ENCODE measurements at regions not wholly inside any gene's neighbourhood (a gene's known extent, or its start where the extent isn't known, plus 50 kb on each side); places are given as distances from the start of the nearest gene placed in this dataset.

- no peak for TF ChIP-seq GABPA (IDR thresholded peaks at IDR 0.05; ENCODE audit: low read depth)
- no peak for TF ChIP-seq POLR2AphosphoS5 (IDR thresholded peaks at IDR 0.05; ENCODE audit: low read depth)
- TF ChIP-seq, protein P1, sequence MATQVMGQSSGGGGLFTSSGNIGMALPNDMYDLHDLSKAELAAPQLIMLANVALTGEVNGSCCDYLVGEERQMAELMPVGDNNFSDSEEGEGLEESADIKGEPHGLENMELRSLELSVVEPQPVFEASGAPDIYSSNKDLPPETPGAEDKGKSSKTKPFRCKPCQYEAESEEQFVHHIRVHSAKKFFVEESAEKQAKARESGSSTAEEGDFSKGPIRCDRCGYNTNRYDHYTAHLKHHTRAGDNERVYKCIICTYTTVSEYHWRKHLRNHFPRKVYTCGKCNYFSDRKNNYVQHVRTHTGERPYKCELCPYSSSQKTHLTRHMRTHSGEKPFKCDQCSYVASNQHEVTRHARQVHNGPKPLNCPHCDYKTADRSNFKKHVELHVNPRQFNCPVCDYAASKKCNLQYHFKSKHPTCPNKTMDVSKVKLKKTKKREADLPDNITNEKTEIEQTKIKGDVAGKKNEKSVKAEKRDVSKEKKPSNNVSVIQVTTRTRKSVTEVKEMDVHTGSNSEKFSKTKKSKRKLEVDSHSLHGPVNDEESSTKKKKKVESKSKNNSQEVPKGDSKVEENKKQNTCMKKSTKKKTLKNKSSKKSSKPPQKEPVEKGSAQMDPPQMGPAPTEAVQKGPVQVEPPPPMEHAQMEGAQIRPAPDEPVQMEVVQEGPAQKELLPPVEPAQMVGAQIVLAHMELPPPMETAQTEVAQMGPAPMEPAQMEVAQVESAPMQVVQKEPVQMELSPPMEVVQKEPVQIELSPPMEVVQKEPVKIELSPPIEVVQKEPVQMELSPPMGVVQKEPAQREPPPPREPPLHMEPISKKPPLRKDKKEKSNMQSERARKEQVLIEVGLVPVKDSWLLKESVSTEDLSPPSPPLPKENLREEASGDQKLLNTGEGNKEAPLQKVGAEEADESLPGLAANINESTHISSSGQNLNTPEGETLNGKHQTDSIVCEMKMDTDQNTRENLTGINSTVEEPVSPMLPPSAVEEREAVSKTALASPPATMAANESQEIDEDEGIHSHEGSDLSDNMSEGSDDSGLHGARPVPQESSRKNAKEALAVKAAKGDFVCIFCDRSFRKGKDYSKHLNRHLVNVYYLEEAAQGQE (IDR thresholded peaks at IDR 0.05; ENCODE audit: insufficient replicate concordance, low read depth), result no peak
- TF ChIP-seq SPI1 (IDR thresholded peaks at IDR 0.05; ENCODE audit: borderline replicate concordance, low read depth), result no peak
- no peak for TF ChIP-seq CTCF (IDR thresholded peaks at IDR 0.05; ENCODE audit: insufficient read depth, low read length)
- Histone ChIP-seq H3K27me3 (ENCODE audit: insufficient read depth, poor library complexity, severe bottlenecking) (no peaks in the 10 kb centered on the region), H3K4me3 (replicated peaks; ENCODE audit: insufficient read depth, low read length) (no peak overlapping the region), H3K27ac (replicated peaks) (no peak overlapping the region)
- no peak for DNase-seq (ENCODE audit: low read depth in 1 of 2, low spot score in 1 of 2)
Observed at GRCh38 chr10:10365676-10366075, 652.0 kb upstream of the CELF2 start.

GRCh38 chr10:10366836-10367235 lies 650.8 kb upstream of the CELF2 start:
- Histone ChIP-seq H3K27me3 (ENCODE audit: insufficient read depth, poor library complexity, severe bottlenecking) (no peaks in the 10 kb centered on the region), H3K4me3 (replicated peaks; ENCODE audit: insufficient read depth, low read length) (no peak overlapping the region), H3K27ac (replicated peaks) (no peak overlapping the region)
- DNase-seq (ENCODE audit: low read depth in 1 of 2, low spot score in 1 of 2), result no peak
- TF ChIP-seq CTCF (IDR thresholded peaks at IDR 0.05; ENCODE audit: insufficient read depth, low read length) (no peak), GABPA (IDR thresholded peaks at IDR 0.05; ENCODE audit: low read depth) (no peak)
- TF ChIP-seq, protein P1 (IDR thresholded peaks at IDR 0.05; ENCODE audit: insufficient replicate concordance, low read depth), result no peak

- TF ChIP-seq GABPA (IDR thresholded peaks at IDR 0.05; ENCODE audit: low read depth) (no peak), SPI1 (IDR thresholded peaks at IDR 0.05; ENCODE audit: borderline replicate concordance, low read depth) (no peak)
- Histone ChIP-seq H3K4me3 (replicated peaks; ENCODE audit: insufficient read depth, low read length) (no peak overlapping the region), H3K27me3 (ENCODE audit: insufficient read depth, poor library complexity, severe bottlenecking) (no peaks in the 10 kb centered on the region), H3K27ac (replicated peaks) (no peak overlapping the region)
- no peak for DNase-seq (ENCODE audit: low read depth in 1 of 2, low spot score in 1 of 2)
Observed at GRCh38 chr10:10367264-10367663, 650.4 kb upstream of the CELF2 start.

DNA sequence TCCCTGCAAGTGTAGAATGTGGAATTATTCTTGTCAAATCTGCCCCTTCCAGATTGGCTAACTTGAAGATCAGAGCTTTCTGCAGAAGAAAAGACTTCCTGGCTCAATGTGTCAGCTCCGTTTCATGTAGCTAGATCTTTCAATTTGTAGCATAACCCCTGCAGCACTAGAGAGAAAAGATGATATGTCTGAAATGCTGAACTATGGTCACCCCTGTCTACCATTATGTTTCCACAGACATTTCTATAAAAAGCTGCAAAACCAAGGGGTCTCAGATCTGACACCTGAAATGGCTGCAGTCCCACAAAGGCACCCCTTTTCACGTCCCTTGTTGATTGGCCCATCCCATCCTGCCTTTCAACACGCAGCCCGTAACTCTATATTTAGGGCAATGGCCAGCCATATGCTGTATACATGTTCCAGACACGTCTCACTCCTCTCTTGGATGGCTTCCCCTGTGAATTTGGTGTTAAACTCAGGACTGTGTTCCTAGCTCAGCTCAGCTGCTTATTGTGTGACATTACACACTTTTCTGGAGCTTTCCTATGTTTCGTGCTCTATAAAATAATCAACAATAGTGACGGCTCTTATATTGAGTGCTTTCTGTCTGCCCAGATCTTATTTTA lies 648.6 kb upstream of the CELF2 start:
- Histone ChIP-seq H3K4me3 (replicated peaks; ENCODE audit: insufficient read depth, low read length) (no peak overlapping the region), H3K27me3 (ENCODE audit: insufficient read depth, poor library complexity, severe bottlenecking) (no peaks in the 10 kb centered on the region), H3K27ac (replicated peaks) (no peak overlapping the region)
- DNase-seq (ENCODE audit: low read depth in 1 of 2, low spot score in 1 of 2), result no peak
- TF ChIP-seq CTCF (IDR thresholded peaks at IDR 0.05; ENCODE audit: insufficient read depth, low read length), result no peak
- no peak for TF ChIP-seq GABPA (IDR thresholded peaks at IDR 0.05; ENCODE audit: low read depth)
- no peak for TF ChIP-seq SPI1 (IDR thresholded peaks at IDR 0.05; ENCODE audit: borderline replicate concordance, low read depth)

All from HL-60 (cell line).